HCT116 (cell line): ENCODE measurements at regions not wholly inside any gene's neighbourhood (a gene's known extent, or its start where the extent isn't known, plus 50 kb on each side); places are given as distances from the start of the nearest gene placed in this dataset.

ENCODE experiments used
- ELF1 ChIP-seq: IDR thresholded peaks from 2 replicates; pipeline ENCODE4 v1.6.1; 2012; ENCODE audit warnings: low read depth, borderline replicate concordance
- RAD21 ChIP-seq: IDR thresholded peaks from 2 replicates; pipeline ENCODE4 v1.6.1; 2012; ENCODE audit warnings: low read depth, mild to moderate bottlenecking
- ZNF274 ChIP-seq: fragments of 200-500 bp; sonication (Bioruptor generic); IDR thresholded peaks from 2 replicates; pipeline ENCODE4 v1.6.1; 2014; ENCODE audit warnings: mild to moderate bottlenecking, low read depth, low read length, inconsistent platforms
- TF ChIP-seq, protein P1 (sequence below), 3 experiments: fragments of 200-600 bp in 1 of 3; sonication (generic) in 1 of 3; IDR thresholded peaks in 2 of 3; conservative IDR thresholded peaks in 1 of 3; 2 replicates each; pipeline ENCODE4 v1.5.1; 2012 to 2017; ENCODE audit warnings: low read depth in 2 of 3, low read length in 2 of 3, antibody characterized with exemption in 1 of 3, borderline replicate concordance in 1 of 3, control low read depth in 1 of 3, mild to moderate bottlenecking in 1 of 3, mixed read lengths in 1 of 3, mixed run types in 1 of 3, moderate library complexity in 1 of 3; ENCODE audit not compliant: insufficient read depth in 1 of 3

DNA sequence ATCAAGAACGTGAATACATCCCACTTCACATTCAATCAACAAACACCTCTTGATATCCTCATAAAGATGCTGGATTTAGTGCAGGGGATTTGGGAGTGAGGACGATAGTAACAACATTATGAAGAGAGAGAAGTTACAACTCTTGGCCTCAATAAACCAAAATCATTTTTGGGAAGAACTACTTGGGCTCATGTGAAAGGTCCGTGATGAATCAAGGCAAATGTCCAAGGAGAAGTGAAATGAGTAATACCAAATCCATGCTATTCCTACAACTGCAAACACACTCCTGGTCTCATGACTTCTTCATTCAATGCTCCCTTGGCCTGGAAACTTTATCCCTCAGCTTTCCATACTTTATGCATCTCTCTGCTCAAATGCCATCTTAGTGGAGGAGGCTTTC is 162.0 kb upstream of the LMNTD1 start:
- TF ChIP-seq, protein P1, sequence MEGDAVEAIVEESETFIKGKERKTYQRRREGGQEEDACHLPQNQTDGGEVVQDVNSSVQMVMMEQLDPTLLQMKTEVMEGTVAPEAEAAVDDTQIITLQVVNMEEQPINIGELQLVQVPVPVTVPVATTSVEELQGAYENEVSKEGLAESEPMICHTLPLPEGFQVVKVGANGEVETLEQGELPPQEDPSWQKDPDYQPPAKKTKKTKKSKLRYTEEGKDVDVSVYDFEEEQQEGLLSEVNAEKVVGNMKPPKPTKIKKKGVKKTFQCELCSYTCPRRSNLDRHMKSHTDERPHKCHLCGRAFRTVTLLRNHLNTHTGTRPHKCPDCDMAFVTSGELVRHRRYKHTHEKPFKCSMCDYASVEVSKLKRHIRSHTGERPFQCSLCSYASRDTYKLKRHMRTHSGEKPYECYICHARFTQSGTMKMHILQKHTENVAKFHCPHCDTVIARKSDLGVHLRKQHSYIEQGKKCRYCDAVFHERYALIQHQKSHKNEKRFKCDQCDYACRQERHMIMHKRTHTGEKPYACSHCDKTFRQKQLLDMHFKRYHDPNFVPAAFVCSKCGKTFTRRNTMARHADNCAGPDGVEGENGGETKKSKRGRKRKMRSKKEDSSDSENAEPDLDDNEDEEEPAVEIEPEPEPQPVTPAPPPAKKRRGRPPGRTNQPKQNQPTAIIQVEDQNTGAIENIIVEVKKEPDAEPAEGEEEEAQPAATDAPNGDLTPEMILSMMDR (IDR thresholded peaks at IDR 0.05 in 2 of 3, conservative IDR thresholded peaks at IDR 0.05 in 1 of 3; ENCODE audit: borderline replicate concordance in 1 of 3, insufficient read depth in 1 of 3, low read depth in 2 of 3, low read length in 2 of 3), result no peak
- no peak for TF ChIP-seq ELF1
- no peak for TF ChIP-seq ZNF274
- TF ChIP-seq RAD21, result no peak
